Activated CD8-positive, alpha-beta memory T cell treated with anti-CD3 and anti-CD28 coated beads, Interleukin-2, amount 50 U/mL, for 48 hours (primary cell): ENCODE measurements at regions not wholly inside any gene's neighbourhood (a gene's known extent, or its start where the extent isn't known, plus 50 kb on each side); places are given as distances from the start of the nearest gene placed in this dataset.
"Not testable (repeated sequence)": the region's sequence is repeated elsewhere in the genome, so short reads cannot be mapped to it uniquely, and the experiment has no call there.

Experiments used
- DNase-seq: peaks from one replicate; pipeline ENCODE4 v3.0.0-alpha.2; 2020

DNA sequence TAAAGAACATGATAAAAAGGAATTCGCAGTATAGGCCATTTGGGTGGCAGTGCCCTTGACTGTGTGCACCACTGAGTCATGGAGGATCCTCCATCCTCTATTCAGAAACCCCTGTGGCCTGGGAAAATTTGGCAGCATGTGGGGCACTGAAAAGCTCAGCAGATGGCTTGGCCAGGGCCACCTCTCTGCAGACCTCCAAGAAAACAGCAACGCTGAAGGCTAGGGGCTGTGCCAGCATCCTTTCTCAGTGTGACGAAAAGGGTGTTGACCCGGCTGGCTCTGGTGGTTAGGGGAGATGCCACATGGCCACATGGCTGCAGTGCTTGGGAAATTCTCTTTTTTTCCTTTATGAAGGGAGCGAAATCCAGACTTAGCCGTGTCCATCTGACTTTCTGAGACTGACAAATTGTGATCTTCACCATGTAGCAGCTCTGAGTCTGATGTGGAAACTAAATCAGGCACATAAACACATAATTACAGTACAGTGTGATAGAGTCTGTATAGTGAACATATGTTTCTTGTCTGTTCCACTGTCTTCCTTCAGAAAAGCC lies 178.0 kb downstream of the KCTD12 start:
- DNase-seq: no peak

GRCh38 chr13:76707360-76707759 lies 178.8 kb downstream of the KCTD12 start:
- DNase-seq: no peak

DNA sequence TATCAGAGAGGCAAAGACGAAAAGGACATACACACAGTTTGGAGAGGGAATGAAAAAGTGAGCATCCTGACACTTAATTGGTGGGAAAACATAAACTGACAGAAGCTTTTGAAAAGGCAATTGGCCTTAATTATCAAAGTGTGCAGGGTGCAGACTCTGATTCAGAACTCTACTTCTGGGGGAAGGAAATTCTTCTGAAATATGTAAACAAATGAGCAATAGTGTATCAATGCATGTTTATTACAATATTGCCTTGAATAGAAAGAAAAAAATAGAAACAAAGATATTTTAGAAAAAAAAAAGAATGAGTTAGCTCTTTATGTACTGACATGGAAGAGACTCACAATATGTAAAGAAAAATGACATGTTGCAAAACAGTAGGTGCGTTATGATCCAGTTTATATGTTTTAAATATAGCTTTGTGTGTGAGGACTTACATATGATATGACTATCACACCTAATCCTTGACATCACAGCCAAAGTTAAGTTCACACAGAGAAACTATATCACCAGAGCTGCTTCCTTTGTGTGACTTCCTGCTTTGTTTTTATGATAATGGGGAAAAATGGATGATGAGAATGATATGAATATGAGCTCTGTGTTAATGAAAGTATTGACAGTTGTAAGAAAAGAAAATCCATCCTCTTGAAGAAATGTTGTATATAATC lies 182.4 kb downstream of the KCTD12 start:
- DNase-seq: no peak

- DNase-seq: no peak
These were observed 183.0 kb downstream of the KCTD12 start for GRCh38 chr13:76703216-76703615.

GRCh38 chr13:76697288-76697687 lies 188.9 kb downstream of the KCTD12 start:
- no peak for DNase-seq

- DNase-seq: no peak
These were observed 189.8 kb downstream of the KCTD12 start for GRCh38 chr13:76696370-76696769.

DNA sequence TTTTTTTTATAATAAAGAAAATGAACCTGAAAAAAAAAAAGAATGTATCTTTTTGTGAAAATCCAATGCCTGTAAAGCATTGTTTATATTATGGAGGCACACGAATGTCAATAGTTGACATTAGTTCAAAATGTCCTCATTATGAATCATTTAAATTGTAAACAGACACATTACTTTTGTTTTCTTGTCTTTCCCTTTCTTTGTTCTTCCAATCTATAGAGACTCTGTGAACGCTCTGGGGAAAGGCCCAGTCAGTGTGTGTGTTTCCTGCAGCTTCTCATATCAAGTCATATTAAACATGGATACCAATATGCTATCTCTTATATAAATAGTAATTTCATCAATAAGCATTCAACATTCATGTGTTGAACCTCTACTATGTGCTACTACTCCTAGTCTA lies 193.1 kb downstream of the KCTD12 start:
- no peak for DNase-seq

DNA sequence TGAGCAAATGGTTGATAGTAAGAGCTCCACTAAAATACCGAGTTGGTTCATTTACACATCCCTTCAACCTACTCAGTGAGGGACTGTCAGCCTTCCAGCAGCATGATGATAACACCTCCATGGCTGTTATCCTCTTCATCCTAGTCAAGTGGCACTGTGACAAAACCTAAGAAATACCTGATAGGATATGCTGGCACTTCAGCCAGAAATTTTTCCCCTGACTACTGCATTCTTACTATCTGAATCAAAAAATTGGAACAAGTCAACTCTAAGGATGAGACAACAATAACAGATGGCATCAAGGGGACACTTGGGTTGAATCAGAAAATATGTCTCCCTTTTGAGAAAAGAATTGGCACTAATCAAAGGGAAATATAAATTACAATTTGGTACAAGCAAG lies 193.9 kb downstream of the KCTD12 start:
- no peak for DNase-seq

- DNase-seq: no peak
These were observed 195.6 kb downstream of the KCTD12 start for GRCh38 chr13:76690611-76691010.

DNA sequence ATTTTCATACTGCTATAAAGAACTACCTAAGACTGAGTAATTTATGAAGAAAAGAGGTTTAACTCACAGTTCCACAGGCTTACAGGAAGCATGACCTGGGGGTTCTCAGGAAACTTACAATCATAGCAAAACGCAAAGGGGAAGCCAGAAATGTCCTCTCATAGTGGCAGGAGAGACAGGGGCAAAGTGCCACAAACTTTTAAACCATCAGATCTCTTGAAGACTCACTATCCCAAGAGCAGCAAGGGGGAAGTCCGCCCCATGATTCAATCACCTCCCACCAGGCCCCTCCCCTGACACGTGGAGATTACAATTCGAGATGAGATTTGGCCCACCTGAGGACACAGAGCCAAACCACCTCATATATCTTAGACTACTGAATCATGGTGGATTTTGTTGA lies 198.7 kb downstream of the KCTD12 start:
- no peak for DNase-seq

DNA sequence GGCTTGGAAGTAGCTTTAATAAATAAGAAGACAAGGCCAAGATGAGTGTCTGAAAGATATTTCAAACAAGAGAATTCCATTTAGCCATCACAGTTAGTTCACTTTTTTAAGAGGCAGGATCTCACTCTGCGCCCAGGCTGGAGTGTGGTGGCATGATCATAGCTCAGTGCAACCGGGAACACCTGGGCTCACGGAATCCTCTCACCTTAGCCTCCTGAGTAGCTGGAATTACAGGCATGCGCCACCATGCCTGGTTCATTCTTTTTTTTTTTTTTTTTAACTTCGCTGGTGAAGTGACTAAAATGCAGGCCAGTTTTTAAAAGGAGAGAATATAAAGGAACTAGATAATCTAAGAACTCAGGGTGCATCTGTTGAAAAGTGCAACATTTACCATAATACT lies 200.3 kb downstream of the KCTD12 start:
- no peak for DNase-seq

DNA sequence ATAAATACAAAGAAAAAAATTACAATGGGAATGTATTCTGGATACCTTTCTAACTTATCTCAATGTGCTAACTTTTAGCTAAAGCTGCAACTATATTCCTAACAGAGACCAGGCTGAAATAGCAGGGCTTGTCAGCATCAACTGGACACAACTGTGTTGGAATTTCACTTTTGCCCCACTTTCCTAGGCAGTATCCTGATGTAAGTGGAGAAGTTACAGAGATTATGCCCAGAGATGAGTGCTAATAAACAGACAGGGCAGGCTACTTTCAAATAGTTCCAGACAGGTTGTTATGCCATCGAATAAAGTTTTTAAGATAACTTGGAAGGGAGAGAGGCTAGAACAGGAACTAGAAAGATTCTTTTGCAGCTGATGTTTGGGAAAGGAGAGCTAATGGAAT lies 201.9 kb downstream of the KCTD12 start:
- no peak for DNase-seq

GRCh38 chr13:76683854-76684253 lies 202.4 kb downstream of the KCTD12 start:
- no peak for DNase-seq

- DNase-seq: no peak
These were observed 203.0 kb downstream of the KCTD12 start for GRCh38 chr13:76683168-76683567.

DNA sequence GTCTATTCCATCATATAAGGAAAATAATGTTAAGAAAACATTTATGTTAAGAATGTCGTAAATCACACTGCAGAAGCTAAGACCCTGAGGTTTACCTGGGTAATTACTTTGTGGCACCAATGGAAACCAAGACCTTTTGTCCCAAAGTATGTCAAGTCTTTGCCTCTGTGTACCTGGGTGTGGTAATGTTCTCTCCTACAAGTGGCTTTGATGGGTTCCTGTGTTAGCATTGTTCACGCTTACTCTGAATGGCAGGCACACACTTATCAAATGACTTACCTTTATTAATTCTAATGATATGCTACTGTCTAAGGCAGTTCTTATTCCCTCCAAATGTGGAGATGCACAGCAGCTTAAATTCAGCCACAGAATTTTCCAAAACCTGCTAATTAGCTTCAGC lies 206.1 kb downstream of the KCTD12 start:
- no peak for DNase-seq

- no peak for DNase-seq
These were observed 209.2 kb downstream of the KCTD12 start for GRCh38 chr13:76677043-76677442.

GRCh38 chr13:76672420-76672819 lies 213.8 kb downstream of the KCTD12 start:
- no peak for DNase-seq

DNA sequence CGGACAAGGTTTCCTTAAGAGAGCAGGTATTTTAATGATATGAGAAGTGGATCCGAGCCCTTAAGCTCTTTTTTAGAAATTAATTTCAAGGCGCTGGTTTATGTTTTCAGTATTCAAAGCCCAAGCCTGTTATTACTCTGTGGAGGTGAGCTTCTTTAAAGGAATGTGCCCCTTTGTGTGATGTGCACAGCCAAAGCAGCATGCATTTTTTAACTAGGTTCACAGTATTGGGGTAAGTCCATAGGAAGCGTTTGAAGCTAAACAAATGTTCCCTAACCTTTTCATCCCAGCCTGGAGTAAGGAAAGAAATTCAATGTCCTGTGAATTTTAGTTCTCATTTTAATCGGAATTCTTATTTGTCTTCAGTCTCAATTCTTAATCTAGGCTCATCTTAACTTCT lies 217.5 kb downstream of the KCTD12 start:
- no peak for DNase-seq

DNA sequence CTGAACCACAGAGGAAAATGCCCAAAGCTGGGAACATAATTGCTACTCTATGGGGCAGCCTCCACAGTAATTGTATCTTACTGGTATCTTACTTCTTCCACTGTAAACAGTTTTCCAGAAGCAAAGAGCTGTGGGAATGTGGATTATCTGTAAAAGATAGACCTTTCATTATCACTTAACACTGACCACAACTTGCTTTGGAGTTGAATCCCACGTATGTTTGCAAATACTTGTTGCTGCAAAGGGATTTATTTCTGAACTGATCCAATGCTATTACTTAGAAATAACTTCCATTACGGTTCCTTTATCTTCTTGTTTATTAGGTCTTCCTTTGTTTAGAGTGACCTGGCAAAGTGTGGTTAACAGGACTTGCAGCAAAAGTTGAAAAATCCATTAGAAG lies 218.1 kb downstream of the KCTD12 start:
- no peak for DNase-seq

GRCh38 chr13:76667551-76667950 lies 218.7 kb downstream of the KCTD12 start:
- DNase-seq: no peak

DNA sequence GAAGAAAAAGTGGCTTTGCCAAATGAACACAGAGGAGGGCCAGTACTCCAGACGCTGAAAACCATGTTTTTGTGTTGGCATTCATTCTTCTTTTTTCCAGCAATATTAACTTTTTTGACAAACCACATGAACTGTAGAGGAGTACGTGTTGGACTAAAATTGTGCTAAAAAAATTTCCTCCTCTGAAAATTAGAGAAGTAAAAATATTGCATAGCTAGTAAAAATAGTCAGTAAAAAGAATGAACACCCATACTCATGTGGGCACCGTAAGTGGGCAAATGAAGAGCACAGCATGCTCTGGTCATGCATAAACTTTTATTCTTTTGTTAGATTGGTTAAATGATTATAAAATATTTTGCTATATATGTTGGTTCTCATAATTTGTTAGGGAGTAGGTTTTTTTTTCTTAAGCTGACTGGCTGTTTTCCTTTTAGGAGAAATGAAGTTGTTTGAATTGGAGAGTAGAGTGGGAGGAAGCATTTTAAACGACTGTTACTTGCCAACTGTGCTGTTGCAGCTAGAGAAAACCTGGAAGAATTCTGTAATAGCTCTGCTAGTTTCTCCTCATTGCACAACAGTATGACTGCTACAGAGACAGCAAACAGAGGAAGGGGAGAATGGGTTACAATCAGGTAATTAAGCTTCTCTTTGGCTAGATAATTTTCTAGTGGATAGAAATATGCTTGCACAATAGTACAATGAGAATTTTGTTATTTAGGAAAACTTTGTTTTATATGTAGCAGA lies 222.4 kb downstream of the KCTD12 start:
- no peak for DNase-seq

DNA sequence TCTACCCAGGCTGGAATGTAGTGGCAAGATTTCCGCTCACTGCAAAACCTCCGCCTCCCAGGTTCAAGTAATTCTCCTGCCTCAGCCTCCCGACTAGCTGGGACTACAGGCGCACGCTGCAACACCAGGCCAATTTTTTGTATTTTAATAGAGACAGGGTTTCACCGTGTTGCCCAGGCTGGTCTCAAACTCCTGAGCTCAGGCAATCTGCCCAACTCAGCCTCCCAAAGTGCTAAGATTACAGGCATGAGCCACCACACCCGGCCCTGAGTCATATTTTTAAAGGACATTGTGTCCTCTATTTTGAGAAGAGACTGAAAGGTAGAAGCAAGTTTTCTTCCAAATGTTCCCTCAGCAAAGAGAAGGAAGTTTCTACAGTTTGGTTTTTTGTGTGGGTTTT lies 227.1 kb downstream of the KCTD12 start:
- DNase-seq: not testable (repeated sequence)

DNA sequence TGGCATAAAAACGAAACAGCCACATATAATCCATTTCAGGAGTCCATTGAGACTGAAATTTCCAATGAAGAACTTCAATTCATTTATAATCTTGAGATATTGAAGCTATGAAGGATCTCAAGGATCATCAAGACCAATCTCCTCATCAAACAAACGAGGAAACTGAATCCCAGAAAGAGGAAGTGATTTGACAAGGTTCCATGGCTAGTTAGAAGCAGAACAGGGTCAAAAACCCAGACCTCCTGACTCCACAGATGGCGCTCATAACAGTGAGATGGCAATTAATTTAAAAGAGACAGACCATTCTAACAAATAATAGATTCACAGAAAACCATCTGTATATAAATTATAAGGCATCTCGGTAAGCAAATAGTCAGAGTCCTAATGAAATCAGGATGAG lies 229.7 kb downstream of the KCTD12 start:
- DNase-seq: no peak

DNA sequence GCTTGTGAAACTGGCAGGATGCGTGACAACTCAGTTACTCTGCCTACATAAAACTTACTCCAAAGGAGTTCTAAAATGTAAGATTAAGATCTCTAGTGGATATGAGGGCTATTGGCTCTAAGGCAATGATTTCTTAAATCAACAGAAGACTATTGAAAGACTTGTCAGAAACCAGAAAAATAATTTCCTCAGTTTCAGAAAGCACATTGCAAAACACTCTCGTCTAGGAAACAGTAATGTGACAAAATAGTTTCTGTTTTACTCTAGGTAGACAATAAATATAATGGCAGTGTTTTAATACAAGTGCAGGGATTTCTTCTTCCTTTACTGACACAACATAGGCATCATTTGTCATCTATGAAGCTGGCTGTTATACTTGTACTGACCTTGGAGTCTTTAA lies 230.1 kb downstream of the KCTD12 start:
- no peak for DNase-seq

DNA sequence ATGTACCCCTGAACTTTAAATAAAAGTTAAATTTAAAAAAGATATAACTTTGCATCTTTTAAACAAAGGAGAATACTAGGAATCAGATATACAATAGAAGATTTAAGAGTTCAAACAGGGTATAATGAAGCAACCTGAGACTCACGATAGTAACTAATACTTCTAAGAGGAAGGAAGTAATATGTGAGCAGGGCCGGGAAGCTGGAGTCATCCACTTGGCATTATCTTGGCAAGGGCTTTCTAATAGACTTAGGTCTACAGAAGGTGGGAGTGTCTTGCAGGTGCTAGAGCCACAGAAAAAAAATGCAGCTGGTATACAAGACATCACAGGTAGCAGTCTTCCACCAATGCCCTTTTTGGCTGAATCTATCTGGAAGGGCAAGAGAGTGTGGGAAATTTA lies 231.9 kb downstream of the KCTD12 start:
- no peak for DNase-seq
